Skeletal muscle cell (primary cell): ENCODE measurements at regions not wholly inside any gene's neighbourhood (a gene's known extent, or its start where the extent isn't known, plus 50 kb on each side); places are given as distances from the start of the nearest gene placed in this dataset.

ENCODE experiments used
- DNase-seq: peaks from one replicate; pipeline ENCODE4 v3.0.0-alpha.2; 2010; ENCODE audit warnings: low read depth
- H3K4me3 ChIP-seq: 2 replicates; pipeline ENCODE4 v1.5.1; 2011; ENCODE audit warnings: low read depth, mild to moderate bottlenecking, control low read depth, low read length, moderate library complexity

DNA sequence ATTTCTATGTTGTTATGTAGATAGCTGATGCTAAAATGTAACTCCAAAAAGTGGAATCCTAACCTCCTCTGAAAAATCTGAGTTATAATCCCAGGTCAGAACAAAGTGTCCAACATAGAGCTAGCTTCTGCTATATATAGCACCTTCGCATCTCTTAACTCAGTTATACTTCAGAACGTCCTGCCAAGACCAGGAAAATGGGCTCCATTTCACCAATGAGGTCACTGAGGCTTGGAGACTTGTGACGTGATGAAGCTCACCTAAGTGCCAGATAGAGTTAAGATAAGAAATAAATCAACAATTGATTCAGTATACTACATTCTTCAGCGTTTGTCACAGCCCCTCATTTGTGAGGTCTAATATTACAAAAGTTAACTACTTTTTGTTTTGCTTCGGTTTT, 88.8 kb downstream of the KCTD12 start:
- H3K4me3 ChIP-seq = no peak overlapping the region
- no peak for DNase-seq

DNA sequence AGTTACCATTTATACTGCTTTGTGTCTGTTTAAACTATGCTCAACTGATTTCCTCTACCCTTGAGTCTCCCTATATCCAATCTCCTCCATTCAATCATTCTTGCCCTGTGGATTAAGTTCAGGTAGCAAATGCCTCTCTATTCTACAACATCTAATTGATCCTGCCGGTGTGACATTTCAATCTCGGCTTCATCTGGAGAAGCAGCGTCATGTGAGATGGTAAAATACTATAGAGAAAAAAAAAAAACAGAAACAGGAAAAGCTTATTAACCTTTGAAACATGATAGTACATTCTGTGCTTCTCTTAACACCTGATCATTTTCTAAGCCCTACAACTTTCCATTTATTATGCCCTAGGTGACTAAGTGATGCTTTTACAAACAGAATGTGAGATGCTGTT, 89.4 kb downstream of the KCTD12 start:
- DNase-seq = no peak
- no peak overlapping the region for H3K4me3 ChIP-seq

- DNase-seq = no peak
Observed at GRCh38 chr13:76795701-76796695, 90.2 kb downstream of the KCTD12 start.

DNA sequence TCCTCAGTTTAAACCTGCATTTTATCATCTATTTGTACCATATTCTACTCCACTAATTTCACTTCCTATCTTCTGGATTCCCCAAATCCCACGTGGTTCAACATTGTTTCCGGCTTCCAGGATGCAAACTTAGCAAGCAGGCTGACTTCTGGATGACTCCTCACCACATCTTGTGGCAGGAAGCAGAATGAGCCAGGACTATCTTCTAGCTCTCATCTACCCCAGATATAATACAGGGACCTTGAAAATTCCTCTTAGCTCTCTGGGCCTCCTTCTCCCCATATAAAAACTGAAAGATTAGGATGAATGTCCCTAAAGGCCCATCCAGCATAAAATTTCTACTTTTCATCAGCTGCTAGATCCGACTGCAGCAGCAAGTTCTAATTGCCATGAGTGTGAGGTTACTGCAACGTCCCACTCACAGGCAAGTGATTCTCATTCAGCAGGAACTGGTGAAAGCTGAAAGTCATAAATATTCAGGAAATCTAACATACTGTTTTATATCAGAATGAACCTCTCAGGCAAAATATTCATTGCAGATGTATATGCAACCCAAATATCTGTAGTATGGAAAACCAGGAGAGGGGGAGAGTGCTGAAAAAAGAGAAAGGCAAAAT, 93.4 kb downstream of the KCTD12 start:
- DNase-seq = peak; percentile 55
- no peak overlapping the region for H3K4me3 ChIP-seq

More at GRCh38 chr13:76795701-76796695, 90.2 kb downstream of the KCTD12 start:
- H3K4me3 ChIP-seq = no peak overlapping the region

DNA sequence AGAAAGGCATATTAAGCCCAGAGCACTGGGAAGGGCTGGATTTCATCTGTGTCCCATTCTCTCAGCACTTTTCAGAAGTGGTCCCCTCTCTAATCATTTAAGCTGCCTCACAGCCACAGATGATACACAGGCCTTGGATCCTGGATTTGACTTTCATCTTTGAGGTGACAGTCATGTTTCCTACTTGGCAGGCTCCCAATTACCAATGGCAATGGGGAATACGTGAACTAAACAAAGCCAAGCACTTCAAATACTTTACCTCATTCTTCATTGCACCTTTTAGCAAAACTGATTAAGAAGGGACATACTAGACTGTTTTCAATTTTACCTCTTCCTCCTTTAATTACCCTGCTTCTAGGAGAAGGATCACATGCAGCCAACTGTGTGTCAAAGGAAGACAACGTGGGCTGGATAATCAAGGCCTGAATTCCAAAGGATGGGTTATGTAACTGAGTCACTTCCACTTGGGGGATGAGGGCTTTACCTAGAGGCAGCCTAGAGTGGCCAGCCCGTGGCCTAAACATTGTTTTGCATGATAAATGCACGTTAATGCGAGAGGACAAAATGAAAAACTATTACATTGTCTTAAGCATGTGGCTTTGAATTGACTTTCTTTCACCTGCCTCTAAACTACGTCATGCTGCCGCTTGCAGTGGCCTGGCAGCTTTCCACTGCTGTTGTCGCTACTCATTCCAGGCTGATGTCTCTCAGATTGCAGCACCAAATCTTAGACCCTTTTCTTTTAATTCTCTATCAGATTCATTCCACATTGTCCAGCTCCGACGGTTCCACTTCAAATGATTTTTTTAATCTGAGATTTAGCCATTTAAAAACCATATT, 95.0 kb downstream of the KCTD12 start:
- H3K4me3 ChIP-seq = no peak overlapping the region
- DNase-seq = no peak

DNA sequence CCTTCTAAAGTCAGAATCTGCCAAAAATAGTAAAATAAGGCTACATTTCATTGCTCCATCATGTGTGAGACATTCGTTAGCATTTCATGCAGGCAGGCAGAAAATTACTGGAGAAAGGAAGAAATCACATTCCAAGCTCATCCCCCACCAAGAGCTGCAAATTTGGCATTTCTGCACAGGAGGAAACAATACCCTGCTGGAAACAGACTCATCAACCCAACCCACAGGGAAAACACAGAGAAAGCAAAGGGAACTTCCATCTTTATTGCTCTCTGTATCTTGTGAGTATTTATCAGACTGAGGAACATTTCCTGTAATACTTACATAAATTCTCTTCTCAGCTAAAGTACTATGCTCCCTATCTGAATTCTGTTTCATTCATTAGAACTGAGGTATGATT, 95.7 kb downstream of the KCTD12 start:
- no peak overlapping the region for H3K4me3 ChIP-seq
- DNase-seq = no peak

DNA sequence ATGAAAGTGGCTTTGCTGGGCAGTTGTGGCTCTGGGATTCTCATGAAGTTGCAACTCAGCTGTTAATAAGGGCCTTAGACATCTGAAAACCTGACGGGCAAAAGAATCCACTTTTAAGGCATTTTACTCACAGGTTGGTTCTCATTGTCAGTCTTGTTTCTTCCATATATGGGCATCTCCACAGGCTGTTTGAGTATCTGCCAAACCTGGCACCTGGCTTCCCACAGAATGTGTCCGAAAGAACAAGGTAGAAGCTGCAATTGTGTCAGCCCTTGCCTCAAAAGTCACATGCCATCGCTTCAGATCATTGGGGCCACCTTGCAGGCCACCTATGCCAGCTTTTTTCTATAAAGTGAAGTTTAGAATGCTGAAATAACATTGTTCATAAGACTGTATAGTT, 102.4 kb downstream of the KCTD12 start:
- DNase-seq = no peak
- H3K4me3 ChIP-seq = no peak overlapping the region

DNA sequence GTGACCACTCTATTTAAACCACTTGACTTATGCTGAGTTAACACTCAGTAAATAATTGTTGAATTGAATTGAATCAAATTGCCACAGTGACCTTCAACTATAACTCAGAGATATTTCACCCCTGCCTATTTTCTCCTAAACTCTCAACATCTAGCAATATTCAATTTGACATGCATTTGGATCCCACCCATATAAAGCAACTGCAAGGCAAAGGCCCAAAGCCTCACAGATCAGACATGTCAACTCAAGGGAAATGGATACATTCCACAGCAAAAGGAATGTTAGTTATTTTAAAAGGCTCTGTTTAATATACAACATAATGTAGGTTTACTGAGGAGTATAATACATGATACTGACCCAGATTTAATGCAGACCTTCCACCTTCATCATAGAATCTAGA, 107.4 kb downstream of the KCTD12 start:
- no peak overlapping the region for H3K4me3 ChIP-seq
- no peak for DNase-seq

DNA sequence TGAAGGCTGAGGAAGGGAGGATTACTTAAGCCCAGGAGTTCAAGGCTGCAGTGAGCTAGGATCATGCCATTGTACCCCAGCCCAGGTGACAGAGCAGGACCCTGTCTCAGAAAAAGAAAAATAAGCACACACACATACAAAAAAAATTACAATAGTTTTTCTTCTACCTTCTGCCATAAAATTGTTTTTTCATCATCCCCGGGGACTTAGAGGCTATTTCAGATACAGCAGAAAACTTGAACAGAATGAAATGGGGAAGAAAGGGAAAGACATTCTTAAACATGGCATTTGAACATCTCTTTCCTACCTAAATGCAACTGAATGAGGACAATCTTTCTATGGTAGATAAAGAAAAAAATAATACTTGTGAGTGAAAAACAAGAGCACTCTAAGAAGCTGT, 109.1 kb downstream of the KCTD12 start:
- no peak for DNase-seq
- H3K4me3 ChIP-seq = no peak overlapping the region

DNA sequence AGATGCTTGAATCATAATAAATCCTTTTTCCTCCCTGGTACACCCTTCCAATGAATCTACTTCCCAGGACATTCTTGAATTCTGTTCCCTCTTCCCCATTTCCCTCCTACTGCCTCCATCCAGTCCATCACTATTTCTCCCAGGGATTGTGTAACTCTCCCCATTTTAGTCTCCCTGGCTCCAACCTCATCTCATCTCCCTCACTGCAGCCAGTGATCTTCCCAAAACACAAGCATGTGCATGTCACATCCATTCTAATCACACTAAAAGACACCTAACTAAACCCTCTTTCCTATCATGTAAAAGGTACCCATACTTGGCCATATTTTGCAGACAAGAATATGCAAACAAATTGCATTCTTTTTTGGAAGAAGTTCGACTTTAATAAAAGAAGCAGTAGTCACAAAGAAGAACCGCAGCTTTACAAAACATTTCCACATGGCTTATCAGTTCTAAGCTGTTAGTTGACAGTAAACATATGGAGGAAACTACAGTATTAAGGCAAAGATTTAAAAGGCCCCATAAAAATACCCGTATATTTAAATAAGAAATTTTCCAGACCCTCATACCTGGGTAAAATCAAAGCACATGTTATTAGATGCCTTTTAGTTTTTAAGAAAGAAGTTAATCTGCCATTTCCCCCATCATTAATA, 111.0 kb downstream of the KCTD12 start:
- DNase-seq = no peak
- no peak overlapping the region for H3K4me3 ChIP-seq

DNA sequence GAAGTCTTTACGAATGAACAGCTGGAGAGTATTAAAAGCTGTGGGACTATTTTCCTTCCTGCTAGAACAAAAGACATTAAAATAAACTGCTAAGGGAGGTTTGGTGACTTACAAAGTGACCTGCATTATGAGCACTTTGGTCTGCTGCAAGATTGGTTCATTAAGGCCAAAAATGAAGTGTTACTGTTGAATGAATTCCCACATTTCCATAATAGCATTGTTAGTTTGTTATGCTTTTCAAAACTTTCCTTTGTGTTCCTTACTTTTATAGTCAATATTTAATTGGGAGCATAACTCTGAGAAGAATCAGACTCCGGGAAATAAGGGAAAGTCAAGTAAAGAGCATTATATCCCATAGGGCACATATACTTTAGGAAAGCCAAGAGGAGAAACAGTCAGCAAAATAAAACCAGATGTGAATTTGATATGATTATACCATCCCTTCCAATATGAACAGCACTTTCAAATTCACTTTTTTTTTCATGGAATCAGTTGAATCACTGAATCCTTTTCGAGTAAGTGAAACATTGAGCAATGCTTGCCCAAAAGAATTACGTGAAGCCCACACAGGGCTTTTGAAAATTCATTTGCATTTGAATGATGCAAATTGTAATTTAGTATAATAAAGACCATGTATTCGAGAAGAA, 112.6 kb downstream of the KCTD12 start:
- no peak overlapping the region for H3K4me3 ChIP-seq
- DNase-seq = no peak

GRCh38 chr13:76772241-76772640, 114.0 kb downstream of the KCTD12 start:
- no peak overlapping the region for H3K4me3 ChIP-seq
- DNase-seq = no peak

GRCh38 chr13:76769271-76769791, 116.9 kb downstream of the KCTD12 start:
- DNase-seq = no peak
- H3K4me3 ChIP-seq = no peak overlapping the region

DNA sequence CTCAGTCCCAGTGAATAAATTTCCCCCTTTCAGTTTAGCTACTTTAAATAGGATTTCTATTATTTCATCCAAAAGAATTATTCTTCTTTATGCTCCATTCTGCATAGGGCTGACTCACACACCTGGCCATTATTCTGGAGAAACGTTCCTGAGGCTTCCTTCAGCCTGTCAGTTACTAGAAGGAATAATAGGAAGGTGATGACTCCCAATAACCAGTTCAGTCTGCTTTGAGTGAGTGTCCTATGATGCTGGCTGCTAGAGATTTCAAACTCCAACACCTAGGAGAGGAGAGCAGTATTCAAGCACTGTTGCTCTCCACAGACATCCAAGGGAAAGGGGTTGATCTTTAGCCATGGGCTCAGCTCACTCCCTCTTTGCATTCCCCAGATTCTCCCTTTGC, 117.8 kb downstream of the KCTD12 start:
- no peak for DNase-seq
- H3K4me3 ChIP-seq = no peak overlapping the region

DNA sequence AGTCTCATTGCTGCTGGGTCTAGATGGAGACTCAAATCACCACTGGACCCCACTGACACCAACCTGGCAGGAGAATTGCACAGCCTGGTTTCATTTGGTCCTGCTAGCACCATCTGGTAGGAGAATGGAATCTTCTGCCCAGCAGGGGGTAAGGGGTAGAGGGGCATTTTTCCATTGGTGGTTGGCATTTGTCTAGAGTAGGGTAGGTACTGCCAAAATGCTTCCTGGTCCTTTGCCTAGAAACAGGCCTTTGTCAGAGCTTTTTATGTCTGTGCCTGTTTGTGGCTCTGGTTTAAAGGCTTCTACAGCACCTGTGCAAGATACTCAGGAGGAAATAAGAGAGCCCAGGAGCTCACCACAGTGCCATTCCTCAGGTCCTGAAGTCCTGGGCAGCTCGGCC, 121.3 kb downstream of the KCTD12 start:
- DNase-seq = no peak

GRCh38 chr13:76764429-76764828, 121.8 kb downstream of the KCTD12 start:
- DNase-seq = peak; percentile 60
- no peak overlapping the region for H3K4me3 ChIP-seq

More for the DNA sequence above, 121.3 kb downstream of the KCTD12 start:
- H3K4me3 ChIP-seq = no peak overlapping the region

DNA sequence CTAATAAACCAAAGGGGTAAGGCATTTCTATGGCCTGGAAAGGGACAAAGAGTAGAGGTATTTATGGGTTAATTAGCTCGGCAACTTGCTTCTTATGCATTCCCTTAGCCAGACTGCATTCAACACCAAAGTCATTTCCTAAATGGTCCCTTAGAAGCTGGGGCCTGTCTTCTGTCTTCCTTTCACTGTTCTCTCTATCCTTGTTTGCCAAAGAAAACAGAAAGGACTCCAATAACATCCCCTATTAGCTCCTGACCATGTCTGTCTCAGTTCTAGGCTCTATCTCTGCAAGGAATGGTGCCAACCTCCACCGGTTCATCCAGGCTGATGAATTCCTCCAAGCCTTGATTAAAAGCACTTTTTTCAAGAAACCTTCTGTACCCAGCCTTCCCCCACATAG, 123.5 kb downstream of the KCTD12 start:
- no peak overlapping the region for H3K4me3 ChIP-seq
- no peak for DNase-seq

- no peak overlapping the region for H3K4me3 ChIP-seq
- DNase-seq = no peak
Observed at GRCh38 chr13:76759877-76760276, 126.3 kb downstream of the KCTD12 start.

GRCh38 chr13:76758738-76759137, 127.5 kb downstream of the KCTD12 start:
- H3K4me3 ChIP-seq = no peak overlapping the region
- DNase-seq = no peak
